Kidney (tissue), 13 donors: ENCODE measurements at regions not wholly inside any gene's neighbourhood (a gene's known extent, or its start where the extent isn't known, plus 50 kb on each side); places are given as distances from the start of the nearest gene placed in this dataset.
"Not testable (repeated sequence)": the region's sequence is repeated elsewhere in the genome, so short reads cannot be mapped to it uniquely, and the experiment has no call there.

Experiments used
- DNase-seq, 5 donors: peaks; one replicate each; pipeline ENCODE4 v3.0.0-alpha.2; 2013 to 2020
- FAIRE-seq: peaks from 2 replicates; lab custom pipeline; 2012; peaks lifted over from hg19 to GRCh38; lab: Jason Lieb, UNC
- H3K27ac ChIP-seq, 2 donors: one replicate each; pipeline ENCODE4 v1.7.0; 2013; ENCODE audit warnings: low read depth in 2 of 2, low read length in 2 of 2, inconsistent platforms in 1 of 2
- H3K27me3 ChIP-seq: one replicate; pipeline ENCODE4 v1.7.1; 2013; ENCODE audit warnings: low read length, inconsistent platforms; ENCODE audit not compliant: control insufficient read depth, insufficient read depth
- H3K36me3 ChIP-seq, 3 donors: one replicate each; pipeline versions ENCODE4 v1.7.0 to v1.7.1; 2013; ENCODE audit warnings: low read length in 3 of 3, control low read depth in 1 of 3, inconsistent platforms in 1 of 3; ENCODE audit not compliant: insufficient read depth in 3 of 3, control insufficient read depth in 2 of 3
- H3K4me1 ChIP-seq, 3 donors: one replicate each; pipeline versions ENCODE4 v1.7.0 to v1.7.1; 2013; ENCODE audit warnings: low read length in 3 of 3, inconsistent platforms in 1 of 3, low read depth in 1 of 3; ENCODE audit not compliant: control insufficient read depth in 2 of 3, insufficient read depth in 2 of 3
- H3K4me3 ChIP-seq, 3 donors: one replicate each; pipeline versions ENCODE4 v1.7.0 to v1.8.1; 2013; ENCODE audit warnings: low read length in 3 of 3, control low read depth in 1 of 3, inconsistent platforms in 1 of 3
- H3K9ac ChIP-seq, 3 donors: one replicate each; pipeline versions ENCODE4 v1.7.0 to v1.7.1; 2013; ENCODE audit warnings: low read length in 3 of 3, control low read depth in 1 of 3, inconsistent platforms in 1 of 3
- H3K9me3 ChIP-seq, 3 donors: one replicate each; pipeline versions ENCODE4 v1.7.0 to v1.7.1; 2013; ENCODE audit warnings: low read length in 3 of 3, control low read depth in 1 of 3, inconsistent platforms in 1 of 3; ENCODE audit not compliant: control insufficient read depth in 2 of 3, insufficient read depth in 1 of 3
- intact Hi-C: fragments of 100-400 bp; cut with DNase I; formaldehyde crosslinking; loops from one replicate; pipeline ENCODE4 v1.11.1; 2022
- TF ChIP-seq, protein P1 (sequence below): IDR thresholded peaks from 3 replicates; pipeline ENCODE4 v1.5.1; 2012; ENCODE audit warnings: mild to moderate bottlenecking, moderate library complexity, borderline replicate concordance; ENCODE audit not compliant: insufficient read depth; ENCODE audit errors: extremely low read depth
- donor health status: control.
- donor health status: control.
- donor health status: control.
- donor health status: control.
- donor health status: control.
- donor health status: DM: yes; HTN: yes; CAD: no.
- donor health status: Normal renal cell carcinoma (clear cell type).

DNA sequence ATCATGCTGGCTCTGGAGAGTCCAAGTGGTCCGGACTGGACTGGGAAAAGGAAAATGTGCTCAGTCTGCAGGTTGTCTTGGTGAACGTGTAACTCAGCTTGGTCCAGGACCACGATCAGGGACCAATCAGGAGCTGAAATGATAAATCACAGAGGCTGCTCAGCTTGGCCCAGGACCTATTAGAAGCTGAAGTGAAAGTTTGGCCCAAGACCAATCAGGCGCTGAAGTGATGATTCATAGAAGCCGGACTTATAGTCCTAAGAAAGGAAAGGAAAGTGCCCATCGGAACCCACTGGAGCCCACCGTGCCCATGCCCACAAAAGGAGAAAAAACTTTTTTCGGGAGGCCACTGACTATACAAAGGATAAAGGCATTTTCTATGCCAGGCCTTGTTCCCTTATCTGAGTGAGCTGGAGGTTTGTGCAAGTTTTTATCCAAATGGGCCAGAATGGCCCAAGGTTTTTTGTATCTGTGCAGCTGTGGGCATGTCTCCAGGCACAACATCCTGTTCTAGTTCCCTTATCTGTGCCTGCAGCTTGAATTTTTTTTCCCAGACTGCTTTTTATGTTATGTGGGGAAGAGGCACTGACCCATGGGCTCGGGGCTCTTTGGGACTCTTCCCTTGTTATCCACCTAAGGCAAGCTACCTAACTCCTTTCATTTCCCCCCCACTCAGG lies 194.4 kb downstream of the FAM133A start:
- Histone ChIP-seq H3K9me3 (no peaks in the 10 kb centered on the region), H3K4me3 (no peak overlapping the region), H3K27ac (no peak overlapping the region), H3K36me3 (no peaks in the 10 kb centered on the region), H3K9ac (no peak overlapping the region), H3K27me3 (no peaks in the 10 kb centered on the region), H3K4me1 (no peaks in the 10 kb centered on the region)
- FAIRE-seq (no peak), DNase-seq (no peak)
- intact Hi-C loops = no loop called here
- TF ChIP-seq, protein P1, sequence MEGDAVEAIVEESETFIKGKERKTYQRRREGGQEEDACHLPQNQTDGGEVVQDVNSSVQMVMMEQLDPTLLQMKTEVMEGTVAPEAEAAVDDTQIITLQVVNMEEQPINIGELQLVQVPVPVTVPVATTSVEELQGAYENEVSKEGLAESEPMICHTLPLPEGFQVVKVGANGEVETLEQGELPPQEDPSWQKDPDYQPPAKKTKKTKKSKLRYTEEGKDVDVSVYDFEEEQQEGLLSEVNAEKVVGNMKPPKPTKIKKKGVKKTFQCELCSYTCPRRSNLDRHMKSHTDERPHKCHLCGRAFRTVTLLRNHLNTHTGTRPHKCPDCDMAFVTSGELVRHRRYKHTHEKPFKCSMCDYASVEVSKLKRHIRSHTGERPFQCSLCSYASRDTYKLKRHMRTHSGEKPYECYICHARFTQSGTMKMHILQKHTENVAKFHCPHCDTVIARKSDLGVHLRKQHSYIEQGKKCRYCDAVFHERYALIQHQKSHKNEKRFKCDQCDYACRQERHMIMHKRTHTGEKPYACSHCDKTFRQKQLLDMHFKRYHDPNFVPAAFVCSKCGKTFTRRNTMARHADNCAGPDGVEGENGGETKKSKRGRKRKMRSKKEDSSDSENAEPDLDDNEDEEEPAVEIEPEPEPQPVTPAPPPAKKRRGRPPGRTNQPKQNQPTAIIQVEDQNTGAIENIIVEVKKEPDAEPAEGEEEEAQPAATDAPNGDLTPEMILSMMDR = no peak

DNA sequence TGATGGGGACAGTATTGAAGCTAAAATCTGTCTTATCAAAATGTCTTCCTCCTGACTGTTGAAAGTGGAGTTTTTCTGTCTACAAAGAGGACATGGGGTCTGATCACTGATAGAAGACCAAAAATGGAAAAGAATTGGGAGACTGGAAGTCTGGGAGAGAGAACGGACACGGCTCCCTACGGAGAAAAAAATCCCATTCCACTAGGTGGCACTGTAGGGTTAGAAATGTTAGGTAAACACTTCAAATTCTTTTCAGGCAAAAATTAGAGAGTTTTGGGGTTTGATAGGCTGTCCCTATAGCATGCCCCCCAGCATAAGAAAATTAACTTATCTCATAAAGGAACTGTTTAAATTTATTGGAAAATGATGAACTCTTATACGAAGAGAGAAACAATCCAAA lies 200.5 kb downstream of the FAM133A start:
- no peaks in the 10 kb centered on the region for H3K36me3 ChIP-seq
- H3K9ac ChIP-seq = no peak overlapping the region
- H3K27me3 ChIP-seq = no peaks in the 10 kb centered on the region
- H3K4me3 ChIP-seq = no peak overlapping the region
- FAIRE-seq (no peak), DNase-seq (peak in 2 of 5 donors; percentile 19 to 33)
- H3K27ac ChIP-seq = no peak overlapping the region
- TF ChIP-seq, protein P1 = no peak
- H3K4me1 ChIP-seq = no peaks in the 10 kb centered on the region
- H3K9me3 ChIP-seq = peaks cover 0 to 1% (median 0%) of the 10 kb centered on the region in 3 donors
- intact Hi-C loops = no loop called here

DNA sequence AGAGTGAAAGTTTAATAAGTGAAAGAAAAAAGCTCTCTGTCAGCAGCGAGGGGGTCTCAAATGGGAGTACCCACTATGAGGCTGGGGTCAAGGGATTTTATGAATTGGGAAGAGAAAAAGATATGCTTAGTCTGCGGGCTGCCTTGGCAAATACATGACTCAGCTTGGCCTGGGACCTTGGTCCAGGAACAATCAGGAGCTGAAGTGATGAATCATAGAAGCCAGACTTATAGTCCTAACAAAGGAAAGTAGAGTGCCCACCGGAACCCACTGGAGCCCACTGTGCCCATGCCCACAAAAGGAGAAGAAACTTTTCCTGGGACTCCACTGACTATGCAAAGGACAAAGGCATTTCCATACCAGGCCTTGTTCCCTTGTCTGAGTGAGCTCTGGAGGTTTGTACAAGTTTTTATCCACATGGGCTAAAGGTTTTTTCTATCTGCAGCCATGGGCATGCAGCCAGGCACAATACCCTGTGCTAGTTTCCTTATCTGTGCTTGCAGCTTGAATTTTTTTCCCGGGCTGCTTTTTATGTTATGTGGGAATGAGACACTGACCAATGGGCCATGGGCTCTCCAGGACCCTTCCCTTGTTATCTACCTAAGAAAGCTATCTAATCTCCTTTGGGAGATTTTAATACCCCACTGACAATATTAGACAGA lies 201.7 kb downstream of the FAM133A start:
- Histone ChIP-seq H3K9me3 (peaks cover 0 to 1% (median 0%) of the 10 kb centered on the region in 3 donors), H3K27ac (no peak overlapping the region), H3K4me3 (no peak overlapping the region), H3K4me1 (no peaks in the 10 kb centered on the region), H3K36me3 (no peaks in the 10 kb centered on the region), H3K9ac (no peak overlapping the region), H3K27me3 (no peaks in the 10 kb centered on the region)
- FAIRE-seq (no peak), DNase-seq (no peak)
- intact Hi-C loops = no loop called here
- TF ChIP-seq, protein P1 = no peak

DNA sequence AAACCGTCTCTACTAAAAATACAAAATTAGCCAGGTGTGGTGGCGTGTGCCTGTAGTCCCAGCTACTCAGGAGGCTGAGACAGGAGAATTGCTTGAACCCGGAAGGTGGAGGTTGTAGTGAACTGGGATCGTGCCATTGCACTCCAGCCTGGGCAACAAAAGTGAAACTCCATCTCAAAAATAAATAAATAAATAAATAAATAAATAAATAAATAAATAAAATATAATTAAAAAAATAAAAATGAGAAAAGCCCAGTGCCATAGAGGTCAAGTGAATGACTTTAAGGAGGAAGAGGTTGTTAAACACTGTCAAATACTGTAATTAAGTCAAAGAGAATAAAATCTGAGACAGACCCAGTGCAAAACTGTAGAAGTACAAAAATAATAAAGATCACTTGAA lies 247.0 kb downstream of the FAM133A start:
- H3K4me3 ChIP-seq, FAIRE-seq, H3K27ac ChIP-seq, intact Hi-C loops, H3K9me3 ChIP-seq, H3K27me3 ChIP-seq, H3K9ac ChIP-seq, H3K4me1 ChIP-seq, DNase-seq, H3K36me3 ChIP-seq: not testable (repeated sequence)
